BJ (cell line): ENCODE measurements at regions not wholly inside any gene's neighbourhood (a gene's known extent, or its start where the extent isn't known, plus 50 kb on each side); places are given as distances from the start of the nearest gene placed in this dataset.

ENCODE experiments used
- CTCF ChIA-PET: fragments of 350-600 bp; formaldehyde crosslinking; extraction: SDS; loops from one replicate; lab custom pipeline; 2021; ENCODE audit warnings: antibody characterized with exemption, inconsistent platforms; lab: Yijun Ruan, JAX
- POLR2A ChIA-PET: fragments of 300-600 bp; sonication (Branson Sonifier 250); formaldehyde crosslinking; extraction: SDS; loops from one replicate; lab custom pipeline; 2021; ENCODE audit warnings: antibody characterized with exemption; lab: Charles Lee
- DNase-seq: peaks from one replicate; pipeline ENCODE4 v3.0.0-alpha.2; 2011; ENCODE audit warnings: low read depth
- H3K27me3 ChIP-seq: 2 replicates; pipeline ENCODE4 v1.6.0; 2011; ENCODE audit warnings: low read length; ENCODE audit not compliant: control insufficient read depth, insufficient read depth
- H3K36me3 ChIP-seq: 2 replicates; pipeline ENCODE4 v1.5.1; 2011; ENCODE audit warnings: low read length; ENCODE audit not compliant: control insufficient read depth, insufficient read depth
- H3K4me3 ChIP-seq: 2 replicates; pipeline ENCODE4 v1.5.1; 2011; ENCODE audit warnings: low read depth, mild to moderate bottlenecking, control low read depth, low read length
- TF ChIP-seq, protein P1 (sequence below): IDR thresholded peaks from 2 replicates; pipeline ENCODE4 v1.5.1; 2011; ENCODE audit warnings: low read depth, mild to moderate bottlenecking, control low read depth, inconsistent platforms, low read length, moderate library complexity; ENCODE audit not compliant: insufficient read depth

DNA sequence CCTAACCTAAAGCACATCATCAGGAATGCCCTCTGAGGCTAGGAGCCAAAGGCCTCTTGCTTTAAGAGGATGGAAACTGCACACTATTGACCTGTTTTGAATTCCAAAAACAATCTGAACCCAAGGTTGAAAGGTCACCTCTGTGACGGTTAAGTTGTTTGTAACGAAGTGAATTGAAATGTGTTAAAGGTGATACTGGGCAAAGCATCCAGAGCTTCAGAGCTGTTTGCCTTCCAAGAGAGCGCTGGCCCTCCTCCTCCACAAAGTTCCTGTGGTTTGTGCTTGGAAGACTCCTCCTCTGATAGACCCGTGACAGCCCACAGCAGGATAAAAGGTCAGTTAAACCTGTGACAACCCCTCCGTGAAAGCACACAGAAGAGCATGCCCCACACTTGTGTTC, 133.7 kb upstream of the CTTNBP2 start:
- H3K36me3 ChIP-seq, result no peaks in the 10 kb centered on the region
- no peak for DNase-seq
- ChIA-PET POLR2A (no interaction called here), CTCF (no interaction called here)
- H3K4me3 ChIP-seq, result no peak overlapping the region
- TF ChIP-seq, protein P1, sequence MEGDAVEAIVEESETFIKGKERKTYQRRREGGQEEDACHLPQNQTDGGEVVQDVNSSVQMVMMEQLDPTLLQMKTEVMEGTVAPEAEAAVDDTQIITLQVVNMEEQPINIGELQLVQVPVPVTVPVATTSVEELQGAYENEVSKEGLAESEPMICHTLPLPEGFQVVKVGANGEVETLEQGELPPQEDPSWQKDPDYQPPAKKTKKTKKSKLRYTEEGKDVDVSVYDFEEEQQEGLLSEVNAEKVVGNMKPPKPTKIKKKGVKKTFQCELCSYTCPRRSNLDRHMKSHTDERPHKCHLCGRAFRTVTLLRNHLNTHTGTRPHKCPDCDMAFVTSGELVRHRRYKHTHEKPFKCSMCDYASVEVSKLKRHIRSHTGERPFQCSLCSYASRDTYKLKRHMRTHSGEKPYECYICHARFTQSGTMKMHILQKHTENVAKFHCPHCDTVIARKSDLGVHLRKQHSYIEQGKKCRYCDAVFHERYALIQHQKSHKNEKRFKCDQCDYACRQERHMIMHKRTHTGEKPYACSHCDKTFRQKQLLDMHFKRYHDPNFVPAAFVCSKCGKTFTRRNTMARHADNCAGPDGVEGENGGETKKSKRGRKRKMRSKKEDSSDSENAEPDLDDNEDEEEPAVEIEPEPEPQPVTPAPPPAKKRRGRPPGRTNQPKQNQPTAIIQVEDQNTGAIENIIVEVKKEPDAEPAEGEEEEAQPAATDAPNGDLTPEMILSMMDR, result no peak
- H3K27me3 ChIP-seq, result no peaks in the 10 kb centered on the region

DNA sequence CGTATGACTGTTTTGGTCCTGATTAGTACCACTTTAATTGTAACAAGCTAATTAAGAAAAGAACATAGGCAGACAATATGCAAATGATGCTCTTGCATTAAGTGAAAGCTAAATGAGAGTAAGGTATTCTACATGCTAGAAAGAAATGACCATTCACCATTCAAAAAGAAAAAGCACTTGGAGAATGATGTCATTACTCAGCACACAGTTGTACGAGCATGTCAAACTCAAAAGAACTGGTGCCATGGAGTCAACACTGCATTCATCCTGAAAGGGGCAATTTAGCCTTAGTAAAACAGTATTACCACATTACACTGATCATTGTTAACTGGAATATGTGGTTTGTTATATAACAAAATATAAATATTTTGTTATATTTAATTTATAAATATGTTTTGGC, 136.2 kb upstream of the CTTNBP2 start:
- ChIA-PET POLR2A (no interaction called here), CTCF (no interaction called here)
- H3K36me3 ChIP-seq, result no peaks in the 10 kb centered on the region
- no peaks in the 10 kb centered on the region for H3K27me3 ChIP-seq
- H3K4me3 ChIP-seq, result no peak overlapping the region
- TF ChIP-seq, protein P1, result no peak
- no peak for DNase-seq

DNA sequence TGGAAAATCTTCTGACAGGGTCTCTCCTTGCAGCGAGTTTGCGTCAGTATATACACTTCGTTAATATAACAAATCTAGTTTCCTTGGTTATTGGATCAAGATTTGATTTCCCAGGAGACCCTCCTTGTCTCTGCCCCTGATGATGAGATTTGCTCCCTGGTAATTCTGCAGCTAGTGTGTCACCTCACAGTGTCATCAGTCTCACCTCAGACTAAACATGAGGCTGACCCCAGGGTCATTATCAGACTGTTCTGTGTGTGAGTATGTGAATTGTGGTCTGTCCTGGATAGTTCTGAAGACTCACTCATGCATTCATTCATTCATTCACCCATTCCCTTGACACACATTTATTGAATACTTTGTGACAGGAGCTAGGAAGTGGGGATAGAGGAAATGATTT, 138.4 kb upstream of the CTTNBP2 start:
- Histone ChIP-seq H3K36me3 (no peaks in the 10 kb centered on the region), H3K27me3 (no peaks in the 10 kb centered on the region), H3K4me3 (no peak overlapping the region)
- CTCF ChIA-PET, result no interaction called here
- no peak for DNase-seq
- POLR2A ChIA-PET, result no interaction called here
- TF ChIP-seq, protein P1, result no peak

DNA sequence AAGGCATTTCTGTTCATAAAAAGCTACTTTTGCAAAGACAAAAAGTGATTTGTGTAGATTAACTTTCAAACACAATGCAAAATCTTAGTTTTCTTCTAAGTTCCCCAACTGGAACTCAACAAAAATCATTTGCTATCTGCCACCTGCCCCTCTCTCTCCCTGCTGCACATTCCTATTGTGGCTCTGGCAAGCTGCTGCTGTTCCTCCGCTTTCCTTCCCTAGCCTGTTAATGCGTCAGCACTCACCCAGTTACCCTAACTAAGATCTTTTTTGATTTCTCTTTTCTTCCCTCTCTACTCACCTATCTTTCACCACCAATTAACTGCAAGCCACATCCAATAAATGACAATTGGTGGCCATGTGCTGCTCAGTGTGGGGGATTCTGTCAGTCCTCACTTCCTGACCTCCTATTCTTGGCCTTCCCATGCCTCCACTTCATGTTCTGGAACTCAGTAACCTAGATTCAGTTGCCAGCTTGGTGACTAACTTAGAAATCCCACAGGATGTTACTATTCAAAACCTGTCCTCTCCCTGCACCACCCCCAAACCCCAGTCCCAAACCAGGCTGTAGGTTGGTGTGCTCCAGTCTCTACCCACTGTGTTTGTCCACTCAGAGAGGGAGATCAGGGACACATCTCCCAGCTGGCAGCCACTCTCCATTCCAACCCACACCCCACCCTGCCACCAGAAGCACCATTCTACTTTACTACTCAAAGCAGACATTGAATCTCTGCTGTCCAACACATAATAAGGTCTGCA, 140.2 kb upstream of the CTTNBP2 start:
- no peak for DNase-seq
- ChIA-PET CTCF (no interaction called here), POLR2A (no interaction called here)
- no peak overlapping the region for H3K4me3 ChIP-seq
- TF ChIP-seq, protein P1, result no peak
- H3K36me3 ChIP-seq, result no peaks in the 10 kb centered on the region
- no peaks in the 10 kb centered on the region for H3K27me3 ChIP-seq

DNA sequence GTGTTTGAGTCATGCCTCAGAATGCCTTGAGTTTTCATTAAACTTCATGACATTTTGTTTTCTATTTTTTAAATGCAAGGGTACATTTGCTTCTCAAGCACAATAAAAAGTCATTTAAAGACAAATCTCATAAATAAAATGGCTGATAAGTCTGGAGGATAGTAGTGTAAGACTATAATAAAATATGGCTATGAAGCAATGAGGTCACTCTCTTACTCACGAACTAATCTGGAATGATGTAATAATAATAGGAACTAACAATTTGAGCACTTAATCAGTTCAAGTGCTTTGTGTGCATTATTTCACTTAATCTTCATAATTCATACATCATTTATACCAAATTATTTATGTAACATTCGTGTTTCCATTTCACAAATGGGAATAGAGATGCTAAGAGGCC, 149.3 kb upstream of the CTTNBP2 start:
- POLR2A ChIA-PET, result no interaction called here
- no peak overlapping the region for H3K4me3 ChIP-seq
- CTCF ChIA-PET, result no interaction called here
- H3K36me3 ChIP-seq, result no peaks in the 10 kb centered on the region
- TF ChIP-seq, protein P1, result no peak
- no peaks in the 10 kb centered on the region for H3K27me3 ChIP-seq
- no peak for DNase-seq
